ENCODE measurements at regions not wholly inside any gene's neighbourhood (a gene's known extent, or its start where the extent isn't known, plus 50 kb on each side); places are given as distances from the start of the nearest gene placed in this dataset.
A peak's percentile ranks its signal among the peaks of the same experiment; 100 is the strongest.

DNA sequence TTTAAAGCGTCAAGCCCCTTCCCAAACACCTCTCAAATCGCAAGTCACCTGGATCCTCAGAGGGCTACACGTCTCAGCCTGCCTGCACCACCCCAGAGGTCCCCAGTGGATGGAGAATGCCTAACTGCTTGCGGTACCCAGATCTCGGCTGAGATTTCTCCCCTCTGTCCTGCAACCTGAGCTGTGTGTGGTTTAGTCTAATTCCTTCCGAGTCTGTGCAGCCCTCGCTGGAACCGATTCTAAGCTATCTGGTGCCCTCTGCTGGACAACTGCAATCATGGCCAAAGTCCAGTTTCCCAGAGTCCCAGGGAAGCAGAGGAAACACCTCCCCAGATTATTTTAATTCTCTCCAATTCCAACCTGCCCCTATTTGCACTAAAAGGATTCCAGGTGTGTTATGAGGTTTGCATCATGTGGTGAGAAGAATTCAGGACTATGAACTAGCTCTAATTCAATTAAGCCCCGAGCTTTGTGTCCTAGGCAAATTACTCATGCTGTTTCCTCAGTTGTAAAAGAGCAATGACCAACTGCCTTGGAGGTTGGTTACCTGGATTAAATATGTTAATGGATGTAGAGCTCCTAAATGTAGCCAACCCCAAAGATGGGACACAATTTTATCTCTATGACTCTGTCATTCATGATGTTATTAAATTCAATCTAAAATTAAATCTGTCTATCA is 276.1 kb upstream of the NCKAP5 start:
- Mint-ChIP-seq H3K27ac (no peak overlapping the region), H3K9me3 (no peaks in the 10 kb centered on the region), H3K36me3 (no peaks in the 10 kb centered on the region), H3K4me1 (ENCODE audit: low read depth) (peaks cover 5% of the 10 kb centered on the region), H3K4me3 (no peak overlapping the region), H3K27me3 (peaks cover 14% of the 10 kb centered on the region)
- intact Hi-C loops (cut with micrococcal nuclease): no loop called here
- ChIA-PET POLR2A (no interaction called here), CTCF (interaction anchor here (0.6 to 2.8 kb wide), 30 partner anchors 9 to 1301 kb away, joined by 3 to 11 read pairs (median 4); no protein-coding TSS in a partner anchor)
- DNase-seq: peak; percentile 65

DNA sequence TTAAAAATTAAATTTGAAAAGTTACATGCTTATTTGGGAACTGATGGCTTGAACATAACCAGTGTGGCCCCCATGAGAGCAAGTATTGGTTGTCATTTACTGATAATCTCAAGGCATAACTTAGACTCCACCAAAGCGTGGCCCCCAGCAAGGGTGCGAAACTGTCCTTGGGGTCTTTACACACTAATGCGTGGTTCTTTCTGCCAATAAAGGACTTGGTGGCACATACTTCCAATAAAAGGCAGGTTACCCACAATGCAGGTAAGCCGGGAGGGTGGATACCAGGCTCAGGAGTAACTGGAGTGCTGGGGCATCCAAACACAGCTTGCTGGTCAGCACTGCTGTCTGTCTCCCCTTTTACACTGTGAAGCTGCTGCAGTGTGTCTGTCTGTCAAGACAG is 278.2 kb upstream of the NCKAP5 start:
- no peaks in the 10 kb centered on the region for H3K36me3 Mint-ChIP-seq
- H3K27ac Mint-ChIP-seq: no peak overlapping the region
- POLR2A ChIA-PET: no interaction called here
- no peak overlapping the region for H3K4me3 Mint-ChIP-seq
- CTCF ChIA-PET: no interaction called here
- peaks cover 16% of the 10 kb centered on the region for H3K27me3 Mint-ChIP-seq
- DNase-seq: no peak
- no peaks in the 10 kb centered on the region for H3K9me3 Mint-ChIP-seq
- peaks cover 5% of the 10 kb centered on the region for H3K4me1 Mint-ChIP-seq (ENCODE audit: low read depth)
- intact Hi-C loops (cut with micrococcal nuclease): no loop called here

DNA sequence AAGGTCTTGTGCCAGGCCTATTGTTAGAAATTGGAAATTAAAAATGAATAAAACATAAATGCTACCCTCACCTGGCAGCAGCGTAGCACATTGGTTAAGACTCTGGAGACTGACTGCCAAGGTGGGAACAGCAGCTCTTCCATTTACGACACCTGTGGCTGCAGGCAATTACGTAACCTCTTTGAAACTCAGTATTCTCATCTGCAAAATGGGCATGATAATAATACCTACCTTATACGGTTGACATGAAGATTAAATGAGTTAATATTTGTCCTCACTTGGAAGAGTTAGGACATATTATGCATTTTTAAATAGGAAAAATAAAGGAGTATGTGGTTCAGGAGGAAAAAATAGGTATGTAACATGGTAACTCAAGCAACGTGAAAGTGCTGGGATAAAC is 279.3 kb upstream of the NCKAP5 start:
- DNase-seq: no peak
- Mint-ChIP-seq H3K36me3 (no peaks in the 10 kb centered on the region), H3K4me1 (ENCODE audit: low read depth) (peaks cover 5% of the 10 kb centered on the region), H3K4me3 (no peak overlapping the region), H3K9me3 (no peaks in the 10 kb centered on the region), H3K27me3 (peaks cover 16% of the 10 kb centered on the region), H3K27ac (no peak overlapping the region)
- ChIA-PET CTCF (no interaction called here), POLR2A (no interaction called here)
- intact Hi-C loops (cut with micrococcal nuclease): no loop called here

DNA sequence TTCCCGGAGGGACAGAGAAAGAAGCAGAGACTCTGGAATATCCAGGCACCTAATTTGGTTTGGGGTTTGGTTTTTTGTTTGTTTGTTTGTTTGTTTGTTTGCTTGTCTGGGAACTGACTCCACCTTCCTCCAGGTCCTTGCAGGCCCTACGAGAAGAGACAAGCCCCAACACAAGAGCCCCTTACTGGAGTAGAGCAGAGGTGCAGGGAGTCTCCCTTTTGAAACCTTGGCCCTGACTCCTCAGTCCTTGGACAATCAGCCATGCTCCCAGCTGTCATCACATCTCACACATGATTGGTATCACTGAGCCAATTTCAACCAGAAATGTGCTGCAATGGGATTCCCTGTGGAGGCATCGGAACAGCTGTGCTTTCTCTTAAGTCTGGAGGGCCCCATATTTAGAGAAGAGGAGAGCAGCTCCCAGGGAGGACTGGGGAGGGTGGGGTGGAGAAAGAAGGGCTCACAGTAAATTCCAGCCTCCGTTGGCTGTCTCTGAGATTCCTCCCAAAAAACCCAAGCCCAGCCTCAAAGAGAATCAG is 279.9 kb upstream of the NCKAP5 start:
- no peaks in the 10 kb centered on the region for H3K9me3 Mint-ChIP-seq
- CTCF ChIA-PET: no interaction called here
- POLR2A ChIA-PET: no interaction called here
- intact Hi-C loops (cut with micrococcal nuclease): no loop called here
- H3K4me3 Mint-ChIP-seq: no peak overlapping the region
- no peak for DNase-seq
- H3K4me1 Mint-ChIP-seq (ENCODE audit: low read depth): peaks cover 5% of the 10 kb centered on the region
- H3K27me3 Mint-ChIP-seq: peaks cover 16% of the 10 kb centered on the region
- no peak overlapping the region for H3K27ac Mint-ChIP-seq
- H3K36me3 Mint-ChIP-seq: no peaks in the 10 kb centered on the region

DNA sequence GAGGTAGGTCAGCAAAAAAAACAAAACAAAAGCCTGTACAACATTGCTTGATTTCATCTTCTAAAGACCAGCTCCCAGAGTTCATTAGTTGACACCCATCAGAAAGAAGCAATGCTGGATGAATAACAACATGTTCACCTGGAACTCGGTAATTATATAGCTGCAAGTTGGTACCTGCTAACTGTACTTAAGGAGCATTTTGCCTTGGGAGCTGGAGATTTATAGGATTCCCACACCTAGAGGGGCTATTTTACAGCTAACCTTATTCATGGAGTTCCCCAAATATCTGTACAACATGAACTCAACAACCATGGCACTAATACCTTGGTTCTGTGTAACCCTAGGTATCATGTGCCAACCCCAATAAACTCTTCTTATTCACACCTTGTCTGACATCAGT is 281.1 kb upstream of the NCKAP5 start:
- no peak for DNase-seq
- POLR2A ChIA-PET: no interaction called here
- H3K9me3 Mint-ChIP-seq: no peaks in the 10 kb centered on the region
- H3K4me1 Mint-ChIP-seq (ENCODE audit: low read depth): no peaks in the 10 kb centered on the region
- CTCF ChIA-PET: interaction anchor here (0.7 kb wide), 1 partner anchor 10 kb away, joined by 3 read pairs; no protein-coding TSS in a partner anchor
- H3K36me3 Mint-ChIP-seq: no peaks in the 10 kb centered on the region
- peaks cover 16% of the 10 kb centered on the region for H3K27me3 Mint-ChIP-seq
- H3K4me3 Mint-ChIP-seq: no peak overlapping the region
- no peak overlapping the region for H3K27ac Mint-ChIP-seq
- intact Hi-C loops (cut with micrococcal nuclease): no loop called here

DNA sequence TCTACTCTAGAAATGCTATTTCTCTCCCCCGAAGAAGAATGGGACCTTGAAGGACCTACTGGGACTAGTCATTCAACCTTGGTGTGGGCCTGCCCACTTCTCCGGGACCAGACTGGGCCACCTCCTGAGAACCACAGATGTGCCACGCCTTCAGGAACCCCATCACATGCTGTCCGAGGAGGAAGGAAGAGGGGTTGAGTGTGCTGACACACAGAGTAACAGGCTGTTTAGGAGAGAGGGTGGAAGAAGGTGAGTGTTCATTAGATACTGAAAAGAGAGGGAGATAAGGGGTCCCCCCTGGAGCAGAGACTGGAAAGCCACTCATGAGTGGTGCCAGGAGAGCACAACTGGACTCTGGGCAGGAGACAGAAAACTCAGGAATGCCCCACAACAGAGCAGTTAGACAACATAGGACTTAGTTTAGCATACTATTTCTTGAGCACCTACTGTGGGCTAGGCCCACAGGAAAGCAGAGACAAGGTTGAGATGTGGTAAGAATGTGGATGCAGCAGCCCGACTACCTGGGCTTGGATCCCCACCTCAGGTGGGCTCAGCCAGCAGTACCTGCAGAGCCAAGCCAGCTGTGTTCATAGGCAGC is 286.4 kb upstream of the NCKAP5 start:
- no peak for DNase-seq
- Mint-ChIP-seq H3K27ac (no peak overlapping the region), H3K36me3 (no peaks in the 10 kb centered on the region), H3K9me3 (no peaks in the 10 kb centered on the region), H3K4me3 (no peak overlapping the region), H3K27me3 (no peaks in the 10 kb centered on the region), H3K4me1 (ENCODE audit: low read depth) (no peaks in the 10 kb centered on the region)
- POLR2A ChIA-PET: no interaction called here
- intact Hi-C loops (cut with micrococcal nuclease): no loop called here
- CTCF ChIA-PET: interaction anchor here (1.2 to 1.3 kb wide), 2 partner anchors 10 kb away, joined by 6 to 8 read pairs; no protein-coding TSS in a partner anchor

DNA sequence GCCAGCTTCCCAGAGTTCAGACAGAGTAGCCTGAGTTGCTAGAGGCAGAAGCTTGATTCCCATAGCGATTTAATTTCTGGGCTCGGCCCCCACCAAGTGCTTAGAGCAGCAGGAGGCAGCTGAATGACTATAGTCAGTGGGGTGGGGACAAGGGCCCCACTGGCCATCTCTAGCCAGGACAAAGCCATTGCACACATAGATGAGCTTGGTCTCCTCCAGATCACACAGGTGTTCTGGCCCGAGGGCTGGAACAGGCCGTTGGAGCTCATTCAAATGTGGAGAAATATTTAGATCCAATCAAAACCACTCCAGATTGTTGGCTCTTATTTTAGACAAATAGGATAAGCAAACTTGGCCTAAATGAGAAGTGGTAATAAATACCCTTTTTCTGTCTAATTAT is 287.3 kb upstream of the NCKAP5 start:
- Mint-ChIP-seq H3K4me3 (no peak overlapping the region), H3K9me3 (no peaks in the 10 kb centered on the region), H3K36me3 (no peaks in the 10 kb centered on the region), H3K27me3 (no peaks in the 10 kb centered on the region), H3K4me1 (ENCODE audit: low read depth) (no peaks in the 10 kb centered on the region), H3K27ac (no peak overlapping the region)
- intact Hi-C loops (cut with micrococcal nuclease): no loop called here
- DNase-seq: no peak
- CTCF ChIA-PET: interaction anchor here (1.3 kb wide), 1 partner anchor 11 kb away, joined by 6 read pairs; no protein-coding TSS in a partner anchor
- POLR2A ChIA-PET: no interaction called here

DNA sequence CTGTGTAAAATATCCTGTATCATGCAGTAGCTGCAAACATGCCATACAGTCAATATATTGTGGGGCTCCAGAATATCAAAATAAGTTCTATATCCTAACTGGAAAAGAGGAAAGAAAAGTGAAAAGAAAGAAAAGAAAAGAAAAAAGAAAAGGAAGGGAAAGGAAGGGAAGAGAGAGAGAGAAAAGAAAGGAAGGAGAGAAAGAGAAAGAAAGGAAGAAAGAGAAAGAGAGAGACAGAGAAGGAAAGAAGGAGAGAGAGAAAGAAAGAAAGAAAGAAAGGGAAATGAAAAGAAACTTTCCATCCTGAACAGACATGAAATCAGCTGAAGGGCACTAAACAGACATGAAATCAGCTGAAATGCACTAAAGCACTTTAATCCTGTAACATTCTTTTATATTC is 288.4 kb upstream of the NCKAP5 start:
- H3K9me3 Mint-ChIP-seq: no peaks in the 10 kb centered on the region
- intact Hi-C loops (cut with micrococcal nuclease): no loop called here
- no peaks in the 10 kb centered on the region for H3K36me3 Mint-ChIP-seq
- H3K27me3 Mint-ChIP-seq: no peaks in the 10 kb centered on the region
- ChIA-PET CTCF (no interaction called here), POLR2A (no interaction called here)
- no peak overlapping the region for H3K4me3 Mint-ChIP-seq
- no peak for DNase-seq
- no peaks in the 10 kb centered on the region for H3K4me1 Mint-ChIP-seq (ENCODE audit: low read depth)
- H3K27ac Mint-ChIP-seq: no peak overlapping the region

DNA sequence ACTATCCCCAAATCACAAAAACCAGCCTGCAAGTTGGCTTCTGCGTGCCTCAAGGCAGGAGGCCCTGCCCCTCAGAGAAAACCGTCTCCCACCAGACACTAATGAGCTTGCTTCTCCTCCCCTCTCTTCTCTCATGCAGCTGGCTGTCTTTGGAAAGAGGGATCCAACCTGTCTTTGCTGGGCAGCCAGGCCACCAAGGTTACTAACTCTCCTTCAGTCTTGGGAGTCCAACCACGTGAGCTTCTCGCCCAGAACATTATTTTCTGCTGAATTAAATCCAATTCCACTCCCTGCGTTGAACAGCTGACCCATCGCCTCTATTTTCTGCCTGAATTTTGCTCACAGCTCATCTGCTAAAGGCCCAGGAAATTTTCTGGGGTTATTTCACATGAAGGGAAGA is 291.3 kb upstream of the NCKAP5 start:
- H3K4me3 Mint-ChIP-seq: no peak overlapping the region
- ChIA-PET CTCF (interaction anchor here (1.2 kb wide), 1 partner anchor 27 kb away, joined by 3 read pairs; no protein-coding TSS in a partner anchor), POLR2A (no interaction called here)
- DNase-seq: no peak
- no peaks in the 10 kb centered on the region for H3K9me3 Mint-ChIP-seq
- intact Hi-C loops (cut with micrococcal nuclease): no loop called here
- peaks cover 3% of the 10 kb centered on the region for H3K27me3 Mint-ChIP-seq
- no peaks in the 10 kb centered on the region for H3K4me1 Mint-ChIP-seq (ENCODE audit: low read depth)
- no peak overlapping the region for H3K27ac Mint-ChIP-seq
- H3K36me3 Mint-ChIP-seq: no peaks in the 10 kb centered on the region

DNA sequence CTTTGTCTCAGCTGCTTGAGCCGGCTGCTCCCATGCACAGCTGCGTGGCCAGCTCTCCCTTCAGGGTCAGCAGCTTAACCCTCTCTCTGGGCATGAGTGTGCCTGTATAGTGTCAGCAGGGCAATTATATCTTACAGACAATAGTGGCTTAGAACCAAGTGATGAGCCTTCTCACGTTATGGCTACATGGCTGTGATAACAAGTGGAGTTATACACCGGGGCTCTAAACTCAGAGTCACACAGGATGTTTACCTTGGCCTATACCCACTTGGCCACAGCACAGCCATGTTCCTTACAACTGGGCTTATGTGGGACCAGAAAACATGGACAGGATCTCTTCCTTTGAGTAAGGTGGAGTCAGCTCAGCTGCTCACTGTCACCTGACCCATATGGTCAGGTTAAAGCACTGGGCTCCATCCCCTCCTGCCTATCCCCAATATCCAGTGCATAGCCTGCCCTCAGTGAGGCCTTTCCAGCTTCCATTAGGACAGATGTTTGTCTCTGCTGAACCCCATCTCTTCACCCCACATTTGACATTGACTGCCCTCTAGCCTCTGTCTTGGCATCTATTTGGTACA is 294.2 kb upstream of the NCKAP5 start:
- intact Hi-C loops (cut with micrococcal nuclease): no loop called here
- peaks cover 9% of the 10 kb centered on the region for H3K27me3 Mint-ChIP-seq
- no peak for DNase-seq
- no peaks in the 10 kb centered on the region for H3K36me3 Mint-ChIP-seq
- CTCF ChIA-PET: no interaction called here
- no peak overlapping the region for H3K27ac Mint-ChIP-seq
- no peak overlapping the region for H3K4me3 Mint-ChIP-seq
- POLR2A ChIA-PET: no interaction called here
- no peaks in the 10 kb centered on the region for H3K9me3 Mint-ChIP-seq
- no peaks in the 10 kb centered on the region for H3K4me1 Mint-ChIP-seq (ENCODE audit: low read depth)

DNA sequence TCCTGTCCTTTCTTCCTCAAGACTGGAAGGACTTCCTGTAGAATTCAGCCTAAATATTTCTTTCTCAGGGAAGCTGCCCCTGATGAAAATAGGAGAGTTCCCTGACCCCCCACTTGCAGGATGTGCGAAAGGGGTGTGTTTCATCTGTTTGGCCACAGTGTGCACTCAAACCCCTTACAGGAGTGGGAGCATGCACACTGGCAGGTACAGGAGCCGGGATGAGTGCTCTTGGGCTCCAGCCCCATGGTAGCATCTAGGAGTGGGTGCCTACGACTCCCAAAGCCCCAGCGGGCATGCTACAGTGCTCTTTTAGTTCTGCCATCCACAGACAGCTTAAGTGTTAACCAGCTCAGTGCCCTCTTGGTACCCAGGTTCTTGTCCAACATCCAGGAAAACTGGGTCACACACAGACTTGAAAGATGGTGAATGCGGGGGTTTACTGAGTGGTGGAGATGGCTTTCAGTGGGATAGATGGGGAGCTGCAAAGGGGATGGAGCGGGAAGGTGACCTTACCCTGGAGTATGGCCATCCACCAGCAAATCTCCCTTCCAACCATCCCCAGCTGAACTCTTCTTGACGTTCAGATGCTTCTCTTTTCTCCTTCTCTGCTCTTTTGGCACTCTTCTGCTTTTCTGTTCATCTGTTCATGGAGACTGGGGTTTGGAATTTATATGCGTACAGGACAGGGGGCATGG is 295.0 kb upstream of the NCKAP5 start:
- DNase-seq: no peak
- Mint-ChIP-seq H3K9me3 (no peaks in the 10 kb centered on the region), H3K4me1 (ENCODE audit: low read depth) (no peaks in the 10 kb centered on the region), H3K4me3 (no peak overlapping the region), H3K27me3 (peaks cover 14% of the 10 kb centered on the region), H3K27ac (no peak overlapping the region), H3K36me3 (no peaks in the 10 kb centered on the region)
- intact Hi-C loops (cut with micrococcal nuclease): no loop called here
- ChIA-PET CTCF (no interaction called here), POLR2A (no interaction called here)

DNA sequence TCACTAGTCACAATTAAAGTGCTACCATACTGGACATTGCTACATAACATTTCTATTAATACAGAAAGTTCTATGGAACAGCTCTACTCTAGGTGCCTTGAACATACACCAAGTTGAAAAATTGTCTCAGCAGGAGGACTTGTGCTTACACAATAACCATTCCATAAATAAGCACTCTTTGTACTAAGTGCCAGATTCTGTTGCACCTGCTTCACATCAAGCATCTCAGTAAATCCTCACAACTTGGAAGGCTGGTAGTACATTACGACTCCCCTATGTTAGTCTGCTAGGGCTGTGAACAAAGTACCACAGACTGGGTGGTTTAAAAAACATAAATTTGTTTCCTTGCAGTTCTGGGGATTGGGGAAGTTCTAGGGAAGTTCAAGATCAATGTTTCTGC is 296.9 kb upstream of the NCKAP5 start:
- Mint-ChIP-seq H3K27ac (no peak overlapping the region), H3K9me3 (peaks cover 2% of the 10 kb centered on the region), H3K27me3 (peaks cover 21% of the 10 kb centered on the region), H3K4me3 (no peak overlapping the region), H3K4me1 (ENCODE audit: low read depth) (no peaks in the 10 kb centered on the region), H3K36me3 (no peaks in the 10 kb centered on the region)
- ChIA-PET POLR2A (no interaction called here), CTCF (no interaction called here)
- no peak for DNase-seq
- intact Hi-C loops (cut with micrococcal nuclease): no loop called here
